HepG2 (cell line): ENCODE measurements at regions not wholly inside any gene's neighbourhood (a gene's known extent, or its start where the extent isn't known, plus 50 kb on each side); places are given as distances from the start of the nearest gene placed in this dataset.

Source experiments
- ATAC-seq: fragments of 200-7000 bp; cut with Tn5 transposase; 3 replicates; pipeline ENCODE4 v1.9.1; 2020; ENCODE audit warnings: mild to moderate bottlenecking, moderate library complexity
- BruUV-seq: library from RNA; stranded (reverse); fragments of 400-500 nt; replicated peaks from 2 replicates; lab custom pipeline; 2021; lab: Mats Ljungman, UMichigan
- CTCF ChIA-PET: fragments of 300-600 bp; formaldehyde crosslinking; extraction: SDS; loops from one replicate; lab custom pipeline; 2021; ENCODE audit warnings: low total read pairs, inconsistent platforms, low intra/inter-chr PET ratio; lab: Yijun Ruan, JAX
- POLR2A ChIA-PET: fragments of 350-600 bp; sonication (Branson Sonifier 250); formaldehyde crosslinking; loops from one replicate; lab custom pipeline; 2020; ENCODE audit warnings: antibody characterized with exemption, inconsistent platforms; lab: Yijun Ruan, JAX
- DNase-seq: peaks from one replicate; pipeline ENCODE4 v3.0.0-alpha.2; 2015; ENCODE audit warnings: low spot score
- FAIRE-seq: peaks from 3 replicates; lab custom pipeline; 2011; peaks lifted over from hg19 to GRCh38; lab: Jason Lieb, UNC
- H2AFZ ChIP-seq: one replicate; pipeline ENCODE4 v1.6.1; 2011; ENCODE audit warnings: low read length, inconsistent platforms
- H3K27ac ChIP-seq: fragments of 300-600 bp; 3 replicates; pipeline ENCODE4 v1.8.0; 2011; ENCODE audit warnings: mixed run types, mild to moderate bottlenecking, mixed read lengths, low read length, inconsistent platforms; ENCODE audit not compliant: insufficient read depth; ENCODE audit errors: extremely low read length
- H3K27me3 ChIP-seq, 2 experiments: fragments of 200-600 bp in 1 of 2; 2 replicates in 1 of 2; 3 replicates in 1 of 2; pipeline versions ENCODE4 v1.6.0 to v1.8.0; 2011; ENCODE audit warnings: low read length in 2 of 2, mild to moderate bottlenecking in 2 of 2, moderate library complexity in 2 of 2, inconsistent platforms in 1 of 2; ENCODE audit not compliant: insufficient read depth in 2 of 2, control insufficient read depth in 1 of 2
- H3K36me3 ChIP-seq, 2 experiments: fragments of 200-600 bp in 1 of 2; replicated peaks in 1 of 2; 2 replicates in 1 of 2; 3 replicates in 1 of 2; pipeline versions ENCODE4 v1.5.1 to v1.8.0; 2011; ENCODE audit warnings: low read length in 2 of 2, inconsistent platforms in 1 of 2; ENCODE audit not compliant: insufficient read depth in 2 of 2, control insufficient read depth in 1 of 2
- H3K4me1 ChIP-seq: 2 replicates; pipeline ENCODE4 v1.5.1; 2012; ENCODE audit warnings: low read length, inconsistent platforms; ENCODE audit not compliant: insufficient read depth
- H3K4me2 ChIP-seq: 2 replicates; pipeline ENCODE4 v1.6.0; 2011; ENCODE audit warnings: low read depth, low read length, inconsistent platforms
- H3K4me3 ChIP-seq, 3 experiments: fragments of 200-600 bp in 1 of 3; sonication (generic), shearing (Covaris generic) in 1 of 3; replicated peaks in 1 of 3; 2 replicates each; pipeline ENCODE4 v1.5.1; 2011 to 2016; ENCODE audit warnings: low read length in 3 of 3, inconsistent platforms in 2 of 3, low read depth in 2 of 3, mild to moderate bottlenecking in 2 of 3, control low read depth in 1 of 3, mixed read lengths in 1 of 3; ENCODE audit not compliant: insufficient read depth in 1 of 3
- H3K79me2 ChIP-seq: one replicate; pipeline ENCODE4 v1.6.1; 2011; ENCODE audit warnings: low read length, inconsistent platforms; ENCODE audit not compliant: insufficient read depth
- H3K9ac ChIP-seq: 2 replicates; pipeline ENCODE4 v1.6.0; 2011; ENCODE audit warnings: mild to moderate bottlenecking, low read depth, low read length, inconsistent platforms; ENCODE audit not compliant: insufficient read depth
- H3K9me3 ChIP-seq: 2 replicates; pipeline ENCODE4 v1.5.1; 2012; ENCODE audit warnings: mild to moderate bottlenecking, low read length
- H4K20me1 ChIP-seq: 2 replicates; pipeline ENCODE4 v1.6.0; 2011; ENCODE audit warnings: inconsistent platforms, mild to moderate bottlenecking, low read length, moderate library complexity; ENCODE audit not compliant: insufficient read depth
- ARID3A ChIP-seq: IDR thresholded peaks from 2 replicates; pipeline ENCODE4 v1.6.1; 2012; ENCODE audit warnings: low read depth, low read length, improper control_type of control experiment
- FIP1L1 ChIP-seq: fragments of 200-400 bp; formaldehyde crosslinking; IDR thresholded peaks from 2 replicates; pipeline ENCODE4 v1.6.1; 2018; ENCODE audit warnings: low read depth, mild to moderate bottlenecking, low read length, moderate library complexity, borderline replicate concordance; ENCODE audit not compliant: insufficient read depth
- KDM1A ChIP-seq: IDR thresholded peaks from 2 replicates; pipeline ENCODE4 v1.6.1; 2016; ENCODE audit warnings: missing compliant biosample characterization
- KLF11 ChIP-seq: IDR thresholded peaks from 2 replicates; pipeline ENCODE4 v1.6.1; 2016; ENCODE audit warnings: missing compliant biosample characterization
- KLF13 ChIP-seq: sonication (generic); formaldehyde crosslinking; IDR thresholded peaks from 2 replicates; pipeline ENCODE4 v1.4.0; 2020; ENCODE audit warnings: mild to moderate bottlenecking, missing genetic modification reagents
- PAX8 ChIP-seq: sonication (generic); formaldehyde crosslinking; IDR thresholded peaks from 2 replicates; pipeline ENCODE4 v1.8.0; 2022; ENCODE audit warnings: mild to moderate bottlenecking, missing genetic modification reagents, borderline replicate concordance
- PHF5A ChIP-seq: IDR thresholded peaks from one replicate; pipeline ENCODE4 v1.6.1; 2018; ENCODE audit warnings: low read depth, missing genetic modification reagents; ENCODE audit not compliant: unreplicated experiment
- SIX1 ChIP-seq: sonication (generic); formaldehyde crosslinking; IDR thresholded peaks from 2 replicates; pipeline ENCODE4 v1.4.0; 2020; ENCODE audit warnings: missing genetic modification reagents, borderline replicate concordance
- SUZ12 ChIP-seq: fragments of 150-350 bp; IDR thresholded peaks from 2 replicates; pipeline ENCODE4 v1.6.1; 2014; ENCODE audit warnings: low read depth, low read length
- TARDBP ChIP-seq: sonication (generic); formaldehyde crosslinking; IDR thresholded peaks from 2 replicates; pipeline ENCODE4 v1.8.0; 2022; ENCODE audit warnings: mild to moderate bottlenecking, missing genetic modification reagents
- ZBTB42 ChIP-seq: sonication (generic); formaldehyde crosslinking; IDR thresholded peaks from 2 replicates; pipeline ENCODE4 v1.5.0; 2020; ENCODE audit warnings: mild to moderate bottlenecking, missing genetic modification reagents
- ZIK1 ChIP-seq: sonication (generic); formaldehyde crosslinking; IDR thresholded peaks from 2 replicates; pipeline ENCODE4 v1.5.0; 2020; ENCODE audit warnings: mild to moderate bottlenecking, low read depth, missing genetic modification reagents, borderline replicate concordance
- ZNF33A ChIP-seq: sonication (generic); formaldehyde crosslinking; IDR thresholded peaks from 2 replicates; pipeline ENCODE4 v1.5.1; 2020; ENCODE audit warnings: missing genetic modification reagents, mild to moderate bottlenecking, moderate library complexity, borderline replicate concordance
- ZNF597 ChIP-seq: sonication (generic); formaldehyde crosslinking; IDR thresholded peaks from 2 replicates; pipeline ENCODE4 v1.5.0; 2020; ENCODE audit warnings: missing genetic modification reagents
- ZNF614 ChIP-seq: IDR thresholded peaks from 2 replicates; pipeline ENCODE4 v1.6.1; 2018; ENCODE audit warnings: missing biosample characterization, missing genetic modification reagents, inconsistent platforms, borderline replicate concordance
- ZNF670 ChIP-seq: sonication (generic); formaldehyde crosslinking; IDR thresholded peaks from 2 replicates; pipeline ENCODE4 v1.8.0; 2022; ENCODE audit warnings: mild to moderate bottlenecking, missing genetic modification reagents, borderline replicate concordance
- ZNF749 ChIP-seq: sonication (generic); formaldehyde crosslinking; IDR thresholded peaks from 2 replicates; pipeline ENCODE4 v1.8.0; 2022; ENCODE audit warnings: mild to moderate bottlenecking, missing genetic modification reagents, moderate library complexity, borderline replicate concordance
- WGBS: methylation state at CpG from one replicate; pipeline ENCODE4 v1.1.6; 2017; ENCODE audit warnings: low lambda C conversion rate; 5-methylcytosine and 5-hydroxymethylcytosine counted together
- in situ Hi-C: cut with HindIII; loops from 2 replicates; pipeline ENCODE4 v1.10.0; 2017; ENCODE audit warnings: low pct_unique_long_range_greater_than_20kb; ENCODE audit not compliant: extremely low pct_ligation_motif_present
- intact Hi-C: fragments of 100-400 bp; cut with micrococcal nuclease; formaldehyde crosslinking; loops from one replicate; pipeline ENCODE4 v1.10.0; 2022; ENCODE audit not compliant: unreplicated experiment

GRCh38 chr20:53816872-53817398, 223.3 kb upstream of the ZNF217 start:
- Histone ChIP-seq H3K9ac (no peak overlapping the region), H2AFZ (no peak overlapping the region), H3K27ac (no peak overlapping the region), H3K9me3 (no peaks in the 10 kb centered on the region), H3K4me2 (no peak overlapping the region), H3K79me2 (no peaks in the 10 kb centered on the region), H3K36me3 (no peaks in the 10 kb centered on the region), H3K4me3 (no peak overlapping the region), H3K4me1 (peaks cover 10% of the 10 kb centered on the region; the same call in 1 of the 2 replicates), H3K27me3 (no peaks in the 10 kb centered on the region), H4K20me1 (no peaks in the 10 kb centered on the region)
- no peak for DNase-seq
- POLR2A ChIA-PET = interaction anchor here (0.6 to 1.5 kb wide), 2 partner anchors 16 to 90 kb away, joined by 3 to 5 read pairs; no protein-coding TSS in a partner anchor
- no TSS peak for BruUV-seq
- in situ Hi-C loops (no loop called here), intact Hi-C loops (no loop called here)
- no peak for FAIRE-seq
- no peak for ATAC-seq
- CTCF ChIA-PET = no interaction called here
- WGBS = 94% methylated on average over 4 of the region's 4 CpGs
- no peak for TF ChIP-seq ZBTB42 (CRISPR knock-in tag)
- no peak for TF ChIP-seq ZNF597
- no peak for TF ChIP-seq KDM1A (CRISPR knock-in tag)
- TF ChIP-seq PAX8 (CRISPR knock-in tag) = no peak
- no peak for TF ChIP-seq PHF5A (CRISPR knock-in tag)
- no peak for TF ChIP-seq FIP1L1
- no peak for TF ChIP-seq ZNF749 (CRISPR knock-in tag)
- no peak for TF ChIP-seq ZNF33A (CRISPR knock-in tag)
- TF ChIP-seq KLF13 (CRISPR knock-in tag) = no peak
- no peak for TF ChIP-seq TARDBP (CRISPR knock-in tag)
- TF ChIP-seq ZNF670 = no peak
- TF ChIP-seq ZIK1 (CRISPR knock-in tag) = no peak
- TF ChIP-seq ZNF614 (CRISPR knock-in tag) = no peak
- no peak for TF ChIP-seq ARID3A
- no peak for TF ChIP-seq SUZ12
- TF ChIP-seq KLF11 = no peak
- no peak for TF ChIP-seq SIX1 (CRISPR knock-in tag)
